ENCODE measurements at regions not wholly inside any gene's neighbourhood (a gene's known extent, or its start where the extent isn't known, plus 50 kb on each side); places are given as distances from the start of the nearest gene placed in this dataset.

DNA sequence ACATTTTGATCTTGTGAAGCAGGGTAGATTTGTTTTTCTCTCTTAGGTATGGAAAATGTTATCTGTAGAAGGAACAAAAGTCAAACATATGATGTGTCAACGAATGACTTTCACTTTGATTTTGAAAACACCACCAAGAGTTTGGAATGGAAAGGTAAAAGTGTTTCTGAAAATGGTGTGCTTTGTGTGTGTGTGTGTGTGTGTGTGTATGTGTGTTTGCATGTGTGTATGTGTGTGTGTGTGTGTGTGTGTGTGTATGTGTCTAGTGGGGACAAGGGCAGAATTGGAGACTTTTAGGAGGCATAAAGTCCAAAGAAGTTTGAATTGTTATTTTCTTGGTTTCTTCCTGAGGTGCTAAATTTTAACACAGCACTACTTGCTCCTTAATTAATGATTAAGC, 115.4 kb upstream of the PRKCQ start:
- Histone ChIP-seq H3F3A (replicated peaks; ENCODE audit: low read depth) (no peaks in the 10 kb centered on the region), H3K27ac (ENCODE audit: low read depth) (no peak overlapping the region), H3K4me3 (no peak overlapping the region), H4K20me1 (replicated peaks; ENCODE audit: insufficient read depth) (no peaks in the 10 kb centered on the region), H3K4me2 (no peak overlapping the region), H3K36me3 (ENCODE audit: insufficient read depth) (no peaks in the 10 kb centered on the region), H3K27me3 (ENCODE audit: insufficient read depth) (no peaks in the 10 kb centered on the region), H3K4me1 (ENCODE audit: insufficient read depth) (no peaks in the 10 kb centered on the region), H3K9me2 (ENCODE audit: insufficient read depth) (no peaks in the 10 kb centered on the region; the same call in 1 of the 2 replicates), H3K79me2 (replicated peaks; ENCODE audit: insufficient read depth) (no peaks in the 10 kb centered on the region), H2AFZ (no peak overlapping the region)
- Mint-ChIP-seq H3K4me1 (no peaks in the 10 kb centered on the region), H3K36me3 (ENCODE audit: low read depth) (no peaks in the 10 kb centered on the region), H3K27me3 (ENCODE audit: insufficient read depth, low read depth, poor library complexity) (no peaks in the 10 kb centered on the region), H3K9me3 (no peaks in the 10 kb centered on the region), H3K4me3 (no peak overlapping the region), H3K27ac (no peak overlapping the region)
- no peak for TF ChIP-seq CTCF (conservative IDR thresholded peaks at IDR 0.05; ENCODE audit: low read depth in 2 of 2)
- TF ChIP-seq ZNF462 (CRISPR knock-in tag; IDR thresholded peaks at IDR 0.05), result no peak
- TF ChIP-seq JUNB (IDR thresholded peaks at IDR 0.05; ENCODE audit: unreplicated experiment), result no peak
- no peak for TF ChIP-seq STAT1 (IDR thresholded peaks at IDR 0.05; ENCODE audit: unreplicated experiment)
- TF ChIP-seq ETS1 (IDR thresholded peaks at IDR 0.05), result no peak
- no peak for TF ChIP-seq EZH2 (IDR thresholded peaks at IDR 0.05; ENCODE audit: low read depth, unreplicated experiment)
- TF ChIP-seq ZNF331 (CRISPR knock-in tag; IDR thresholded peaks at IDR 0.05; ENCODE audit: low read depth), result no peak
- no peak for TF ChIP-seq POLR2AphosphoS5 (IDR thresholded peaks at IDR 0.05; ENCODE audit: low read depth)
- DNase-seq (ENCODE audit: low spot score) (no peak), ATAC-seq (no peak)
